K562 (cell line): ENCODE measurements at regions not wholly inside any gene's neighbourhood (a gene's known extent, or its start where the extent isn't known, plus 50 kb on each side); places are given as distances from the start of the nearest gene placed in this dataset.

Experiments
- ATAC-seq: fragments of 200-7000 bp; cut with Tn5 transposase; 3 replicates; pipeline ENCODE4 v1.9.1; 2020; ENCODE audit warnings: moderate library complexity
- BruUV-seq: library from RNA; stranded (reverse); fragments of 400-500 nt; replicated peaks from 2 replicates; lab custom pipeline; 2021; lab: Mats Ljungman, UMichigan
- CTCF ChIA-PET: fragments of 300-600 bp; formaldehyde crosslinking; extraction: SDS; loops from one replicate; lab custom pipeline; 2021; ENCODE audit warnings: low intra/inter-chr PET ratio; lab: Yijun Ruan, JAX
- POLR2A ChIA-PET: fragments of 300-600, 350-650 bp; sonication (Branson Sonifier 250); formaldehyde crosslinking; extraction: SDS; loops from one replicate; lab custom pipeline; 2021; ENCODE audit warnings: antibody characterized with exemption, inconsistent platforms; lab: Yijun Ruan, JAX
- DNase-seq, 4 experiments: peaks; one replicate each; pipeline versions ENCODE4 v3.0.0 to v3.0.0-alpha.2; 2011 to 2018; ENCODE audit warnings: low spot score in 3 of 4, mixed read lengths in 3 of 4; ENCODE audit errors: extremely low read depth in 1 of 4
- FAIRE-seq: peaks from 2 replicates; lab custom pipeline; 2011; peaks lifted over from hg19 to GRCh38; lab: Jason Lieb, UNC
- H2AFZ ChIP-seq: 2 replicates; pipeline ENCODE4 v1.6.0; 2011; ENCODE audit warnings: low read depth, low read length, control low read depth, inconsistent platforms
- H3K27ac ChIP-seq: fragments of 200-600 bp; 3 replicates; pipeline ENCODE4 v1.8.0; 2011; ENCODE audit warnings: low read depth, mild to moderate bottlenecking, control low read depth, inconsistent platforms, low read length, moderate library complexity, mixed read lengths; ENCODE audit errors: extremely low read depth
- H3K27me3 ChIP-seq, 2 experiments: fragments of 300-600 bp in 1 of 2; 2 replicates in 1 of 2; 3 replicates in 1 of 2; pipeline versions ENCODE4 v1.6.0 to v1.8.0; 2011; ENCODE audit warnings: inconsistent platforms in 2 of 2, low read length in 2 of 2, mild to moderate bottlenecking in 1 of 2, mixed read lengths in 1 of 2, moderate library complexity in 1 of 2; ENCODE audit not compliant: control insufficient read depth in 2 of 2, insufficient read depth in 2 of 2
- H3K36me3 ChIP-seq: fragments of 300-600 bp; 3 replicates; pipeline ENCODE4 v1.8.0; 2011; ENCODE audit warnings: mild to moderate bottlenecking, low read length, inconsistent platforms; ENCODE audit not compliant: control insufficient read depth, insufficient read depth
- H3K4me1 ChIP-seq, 2 experiments: fragments of 200-600 bp in 1 of 2; replicated peaks in 1 of 2; 2 replicates in 1 of 2; 3 replicates in 1 of 2; pipeline versions ENCODE4 v1.5.1 to v1.8.0; 2011; ENCODE audit warnings: inconsistent platforms in 2 of 2, low read length in 2 of 2, mild to moderate bottlenecking in 1 of 2, mixed read lengths in 1 of 2, moderate library complexity in 1 of 2; ENCODE audit not compliant: control insufficient read depth in 2 of 2, insufficient read depth in 2 of 2
- H3K4me2 ChIP-seq: 2 replicates; pipeline ENCODE4 v1.6.1; 2011; ENCODE audit warnings: low read length, control low read depth, inconsistent platforms, mixed read lengths; ENCODE audit not compliant: insufficient read depth
- H3K4me3 ChIP-seq: fragments of 200-600 bp; sonication (generic), shearing (Covaris generic); 2 replicates; pipeline ENCODE4 v1.5.1; 2016; ENCODE audit warnings: control low read depth, inconsistent platforms
- H3K79me2 ChIP-seq: fragments of 200-600 bp; 3 replicates; pipeline ENCODE4 v1.8.0; 2011; ENCODE audit warnings: low read length, inconsistent platforms; ENCODE audit not compliant: control insufficient read depth, insufficient read depth
- H3K9ac ChIP-seq, 2 experiments: 2 replicates each; pipeline versions ENCODE4 v1.6.0 to v1.6.1; 2011; ENCODE audit warnings: low read depth in 2 of 2, low read length in 2 of 2, control low read depth in 1 of 2, inconsistent platforms in 1 of 2, mild to moderate bottlenecking in 1 of 2, mixed read lengths in 1 of 2; ENCODE audit not compliant: insufficient read depth in 1 of 2
- H3K9me1 ChIP-seq: one replicate; pipeline ENCODE4 v1.6.0; 2011; ENCODE audit warnings: inconsistent platforms, mild to moderate bottlenecking, low read length, moderate library complexity; ENCODE audit not compliant: control insufficient read depth, insufficient read depth
- H3K9me3 ChIP-seq: replicated peaks from 2 replicates; pipeline ENCODE4 v1.5.1; 2011; ENCODE audit warnings: low read depth, low read length, inconsistent platforms; ENCODE audit not compliant: control insufficient read depth, insufficient read depth
- H4K20me1 ChIP-seq: replicated peaks from 2 replicates; pipeline ENCODE4 v1.6.1; 2011; ENCODE audit warnings: low read length, inconsistent platforms, mixed read lengths; ENCODE audit not compliant: control insufficient read depth, insufficient read depth
- ARID2 ChIP-seq: fragments of 450-650 bp; IDR thresholded peaks from 2 replicates; pipeline ENCODE4 v1.6.1; 2017; ENCODE audit warnings: antibody characterized with exemption, mild to moderate bottlenecking
- DPF2 ChIP-seq: fragments of 450-650 bp; IDR thresholded peaks from 2 replicates; pipeline ENCODE4 v1.6.1; 2016
- HDGF ChIP-seq: fragments of 450-650 bp; IDR thresholded peaks from 2 replicates; pipeline ENCODE4 v1.6.1; 2016
- HNRNPH1 ChIP-seq: fragments of 200-400 bp; formaldehyde crosslinking; optimal IDR thresholded peaks from 2 replicates; pipeline ENCODE3; 2017; ENCODE audit warnings: low read depth, mild to moderate bottlenecking, low read length, moderate library complexity
- HOXB6 ChIP-seq: fragments of 250-450 bp; sonication (Bioruptor Pico); IDR thresholded peaks from 2 replicates; pipeline ENCODE4 v1.5.1; 2022; ENCODE audit warnings: mild to moderate bottlenecking, borderline replicate concordance
- MAFK ChIP-seq: IDR thresholded peaks from 2 replicates; pipeline ENCODE4 v1.6.1; 2011; ENCODE audit warnings: low read length, improper control_type of control experiment
- PBX2 ChIP-seq, 2 experiments: IDR thresholded peaks in 1 of 2; conservative IDR thresholded peaks in 1 of 2; 2 replicates each; pipeline ENCODE4 v1.6.1; 2016; ENCODE audit warnings: low read depth in 2 of 2, mild to moderate bottlenecking in 1 of 2, missing compliant biosample characterization in 1 of 2, missing genetic modification characterization in 1 of 2, moderate library complexity in 1 of 2
- PHF8 ChIP-seq: fragments of 200-600 bp; sonication (generic); IDR thresholded peaks from 2 replicates; pipeline ENCODE4 v1.6.1; 2012; ENCODE audit warnings: mixed run types, mild to moderate bottlenecking, inconsistent platforms, low read length, moderate library complexity, borderline replicate concordance
- RFX5 ChIP-seq: IDR thresholded peaks from 2 replicates; pipeline ENCODE4 v1.6.1; 2011; ENCODE audit warnings: low read depth, mild to moderate bottlenecking, improper control_type of control experiment, low read length
- THAP12 ChIP-seq: fragments of 250-450 bp; sonication (Bioruptor Pico); IDR thresholded peaks from 2 replicates; pipeline ENCODE4 v1.9.0; 2021; ENCODE audit warnings: mild to moderate bottlenecking, inconsistent platforms
- USF1 ChIP-seq: sonication (generic); formaldehyde crosslinking; IDR thresholded peaks from 2 replicates; pipeline ENCODE4 v1.9.0; 2022; ENCODE audit warnings: mild to moderate bottlenecking, missing genetic modification reagents
- ZBTB26 ChIP-seq: fragments of 450-650 bp; formaldehyde crosslinking; IDR thresholded peaks from 2 replicates; pipeline ENCODE4 v1.4.0; 2022; ENCODE audit warnings: missing genetic modification characterization
- ZNF124 ChIP-seq: sonication (generic); formaldehyde crosslinking; IDR thresholded peaks from 2 replicates; pipeline ENCODE4 v1.8.1; 2022; ENCODE audit warnings: missing genetic modification reagents
- ZNF277 ChIP-seq: fragments of 250-450 bp; sonication (Bioruptor Pico); IDR thresholded peaks from 2 replicates; pipeline ENCODE4 v1.8.0; 2022; ENCODE audit warnings: inconsistent platforms, mild to moderate bottlenecking, moderate library complexity, borderline replicate concordance
- WGBS: fragments of 100-300 bp; shearing (Covaris generic); methylation state at CpG from one replicate; pipeline ENCODE4 v1.1.6; 2016; ENCODE audit warnings: low coverage, mixed read lengths; ENCODE audit not compliant: insufficient coverage; ENCODE audit errors: missing lambda C conversion rate; 5-methylcytosine and 5-hydroxymethylcytosine counted together
- in situ Hi-C: fragments of 300-500 bp; cut with MboI; formaldehyde crosslinking; loops from 4 replicates; pipeline ENCODE4 v1.15.0; 2018; ENCODE audit warnings: inconsistent platforms, mixed read lengths
- intact Hi-C: fragments of 100-400 bp; cut with micrococcal nuclease; formaldehyde crosslinking; loops from 2 replicates; pipeline ENCODE4 v1.14.2; 2022

- TF ChIP-seq PBX2 (CRISPR knock-in tag; IDR thresholded peaks at IDR 0.05; ENCODE audit: low read depth), result no peak
- no peak for TF ChIP-seq PBX2 (tag; conservative IDR thresholded peaks at IDR 0.05; ENCODE audit: low read depth)
- TF ChIP-seq PHF8, result no peak
- no peak for TF ChIP-seq HDGF
- TF ChIP-seq RFX5, result no peak
- no peak for TF ChIP-seq MAFK
- TF ChIP-seq USF1 (CRISPR knock-in tag), result no peak
Observed at GRCh38 chr7:80316811-80317210, 182.2 kb downstream of the GNAI1 start (continued).

GRCh38 chr7:80313716-80314115 lies 179.1 kb downstream of the GNAI1 start:
- no TSS peak for BruUV-seq
- no peak for ATAC-seq
- intact Hi-C loops, result no loop called here
- TF ChIP-seq DPF2 (no peak), ZNF277 (CRISPR knock-in tag) (no peak), HOXB6 (CRISPR knock-in tag) (no peak), ZBTB26 (no peak), ZNF124 (no peak), HNRNPH1 (no peak), ARID2 (no peak), THAP12 (CRISPR knock-in tag) (no peak)

More at GRCh38 chr7:80313716-80314115, 179.1 kb downstream of the GNAI1 start:
- DNase-seq, result no peak
- no peaks in the 10 kb centered on the region for H3K4me1 ChIP-seq
- no peak overlapping the region for H2AFZ ChIP-seq
- no peaks in the 10 kb centered on the region for H3K36me3 ChIP-seq
- no peak for FAIRE-seq
- no peak overlapping the region for H3K4me3 ChIP-seq
- no peaks in the 10 kb centered on the region for H3K27me3 ChIP-seq
- H3K9ac ChIP-seq, result no peak overlapping the region
- H4K20me1 ChIP-seq, result no peaks in the 10 kb centered on the region
- WGBS, result 0% methylated on average over 3 of the region's 3 CpGs
- no peaks in the 10 kb centered on the region for H3K79me2 ChIP-seq
- in situ Hi-C loops, result no loop called here
- ChIA-PET CTCF (no interaction called here), POLR2A (no interaction called here)
- no peak overlapping the region for H3K27ac ChIP-seq
- H3K4me2 ChIP-seq, result no peak overlapping the region
- H3K9me3 ChIP-seq, result no peaks in the 10 kb centered on the region
- H3K9me1 ChIP-seq, result no peaks in the 10 kb centered on the region
